Ascending aorta (tissue), 2 donors: ENCODE measurements at regions not wholly inside any gene's neighbourhood (a gene's known extent, or its start where the extent isn't known, plus 50 kb on each side); places are given as distances from the start of the nearest gene placed in this dataset.

Experiments used
- DNase-seq, 2 donors: peaks; one replicate each; pipeline ENCODE4 v3.0.0-alpha.2; 2019; ENCODE audit warnings: low spot score in 2 of 2
- H3K27ac ChIP-seq, 2 donors: fragments of 200-600 bp; sonication (generic); one replicate each; pipeline ENCODE4 v1.5.1; 2016 to 2017; ENCODE audit warnings: mild to moderate bottlenecking in 1 of 2
- H3K27me3 ChIP-seq: fragments of 200-600 bp; sonication (generic); one replicate; pipeline ENCODE4 v1.5.1; 2017
- H3K36me3 ChIP-seq, 2 donors: fragments of 200-600 bp; sonication (generic); one replicate each; pipeline ENCODE4 v1.5.1; 2016
- H3K4me1 ChIP-seq, 2 donors: fragments of 200-600 bp; sonication (generic); one replicate each; pipeline ENCODE4 v1.5.1; 2016 to 2017; ENCODE audit warnings: mild to moderate bottlenecking in 1 of 2
- H3K4me3 ChIP-seq, 2 donors: fragments of 200-600 bp; sonication (generic); one replicate each; pipeline ENCODE4 v1.5.1; 2016 to 2017; ENCODE audit warnings: mild to moderate bottlenecking in 1 of 2
- H3K9me3 ChIP-seq, 2 donors: fragments of 200-600 bp; sonication (generic); one replicate each; pipeline ENCODE4 v1.5.1; 2016
- intact Hi-C: fragments of 100-400 bp; cut with DNase I; formaldehyde crosslinking; loops from one replicate; pipeline ENCODE4 v1.15.1; 2023
- TF ChIP-seq, protein P1 (sequence below), 3 experiments: fragments of 200-600 bp in 2 of 3; fragments of 450-650 bp in 1 of 3; sonication (generic) in 2 of 3; IDR thresholded peaks; one replicate each; pipeline ENCODE4 v1.5.1; 2016 to 2019; ENCODE audit warnings: antibody characterized with exemption in 3 of 3, mild to moderate bottlenecking in 1 of 3, moderate library complexity in 1 of 3

GRCh38 chr2:241951920-241952319 lies 82.4 kb downstream of the RTP5 start:
- H3K4me3 ChIP-seq, result no peak overlapping the region
- no peak for DNase-seq
- no peaks in the 10 kb centered on the region for H3K27me3 ChIP-seq
- H3K27ac ChIP-seq, result no peak overlapping the region
- TF ChIP-seq, protein P1, sequence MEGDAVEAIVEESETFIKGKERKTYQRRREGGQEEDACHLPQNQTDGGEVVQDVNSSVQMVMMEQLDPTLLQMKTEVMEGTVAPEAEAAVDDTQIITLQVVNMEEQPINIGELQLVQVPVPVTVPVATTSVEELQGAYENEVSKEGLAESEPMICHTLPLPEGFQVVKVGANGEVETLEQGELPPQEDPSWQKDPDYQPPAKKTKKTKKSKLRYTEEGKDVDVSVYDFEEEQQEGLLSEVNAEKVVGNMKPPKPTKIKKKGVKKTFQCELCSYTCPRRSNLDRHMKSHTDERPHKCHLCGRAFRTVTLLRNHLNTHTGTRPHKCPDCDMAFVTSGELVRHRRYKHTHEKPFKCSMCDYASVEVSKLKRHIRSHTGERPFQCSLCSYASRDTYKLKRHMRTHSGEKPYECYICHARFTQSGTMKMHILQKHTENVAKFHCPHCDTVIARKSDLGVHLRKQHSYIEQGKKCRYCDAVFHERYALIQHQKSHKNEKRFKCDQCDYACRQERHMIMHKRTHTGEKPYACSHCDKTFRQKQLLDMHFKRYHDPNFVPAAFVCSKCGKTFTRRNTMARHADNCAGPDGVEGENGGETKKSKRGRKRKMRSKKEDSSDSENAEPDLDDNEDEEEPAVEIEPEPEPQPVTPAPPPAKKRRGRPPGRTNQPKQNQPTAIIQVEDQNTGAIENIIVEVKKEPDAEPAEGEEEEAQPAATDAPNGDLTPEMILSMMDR (IDR thresholded peaks at IDR 0.05), result no peak
- H3K4me1 ChIP-seq, result no peaks in the 10 kb centered on the region
- H3K36me3 ChIP-seq, result no peaks in the 10 kb centered on the region
- H3K9me3 ChIP-seq, result no peaks in the 10 kb centered on the region
- intact Hi-C loops, result no loop called here

GRCh38 chr2:241952816-241953215 lies 83.3 kb downstream of the RTP5 start:
- Histone ChIP-seq H3K27me3 (no peaks in the 10 kb centered on the region), H3K27ac (no peak overlapping the region)
- no peak for DNase-seq

GRCh38 chr2:241953324-241953928 lies 83.9 kb downstream of the RTP5 start:
- intact Hi-C loops, result no loop called here
- Histone ChIP-seq H3K27me3 (no peaks in the 10 kb centered on the region), H3K27ac (no peak overlapping the region), H3K4me3 (no peak overlapping the region), H3K36me3 (no peaks in the 10 kb centered on the region), H3K4me1 (no peaks in the 10 kb centered on the region), H3K9me3 (no peaks in the 10 kb centered on the region)
- TF ChIP-seq, protein P1 (IDR thresholded peaks at IDR 0.05), result no peak
- DNase-seq, result no peak

More at GRCh38 chr2:241952816-241953215, 83.3 kb downstream of the RTP5 start:
- Histone ChIP-seq H3K9me3 (no peaks in the 10 kb centered on the region), H3K4me3 (no peak overlapping the region), H3K36me3 (no peaks in the 10 kb centered on the region), H3K4me1 (no peaks in the 10 kb centered on the region)
- TF ChIP-seq, protein P1 (IDR thresholded peaks at IDR 0.05), result no peak
- intact Hi-C loops, result no loop called here

DNA sequence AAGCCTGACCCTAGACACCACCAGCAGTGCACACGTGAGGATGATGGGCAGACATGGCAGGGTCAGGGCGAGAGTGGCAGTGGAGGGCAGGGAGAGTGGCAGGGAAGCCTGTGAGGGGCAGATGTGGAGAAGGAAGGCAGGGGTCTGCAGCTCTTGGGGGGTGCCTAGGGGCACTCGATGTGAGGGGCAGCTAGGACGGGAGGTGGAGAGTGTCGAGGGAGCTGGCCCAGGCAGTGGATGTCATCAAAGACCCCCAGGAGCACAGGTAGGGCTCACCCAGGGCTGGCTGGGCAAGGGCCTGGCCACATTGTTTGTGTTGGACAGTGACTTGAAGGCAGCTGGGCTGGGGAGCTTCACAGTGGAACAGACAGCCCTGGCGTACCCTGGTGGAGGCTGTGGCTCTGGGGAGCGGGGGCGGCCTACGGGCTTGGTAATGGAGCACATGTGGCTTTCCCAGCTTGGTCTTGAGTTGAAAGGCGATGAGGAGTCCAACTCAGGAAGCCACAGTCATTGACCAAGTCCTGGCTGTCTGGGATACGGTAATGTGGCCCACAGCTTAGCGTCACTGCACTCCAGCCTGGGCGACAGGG lies 87.1 kb downstream of the RTP5 start:
- Histone ChIP-seq H3K27ac (no peak overlapping the region), H3K9me3 (no peaks in the 10 kb centered on the region), H3K36me3 (no peaks in the 10 kb centered on the region), H3K4me3 (no peak overlapping the region), H3K4me1 (no peaks in the 10 kb centered on the region), H3K27me3 (no peaks in the 10 kb centered on the region)
- intact Hi-C loops, result no loop called here
- TF ChIP-seq, protein P1 (IDR thresholded peaks at IDR 0.05), result no peak
- DNase-seq, result no peak

- no peak overlapping the region for H3K4me3 ChIP-seq
- TF ChIP-seq, protein P1 (IDR thresholded peaks at IDR 0.05), result no peak
- no peaks in the 10 kb centered on the region for H3K4me1 ChIP-seq
- H3K9me3 ChIP-seq, result no peaks in the 10 kb centered on the region
- no peak overlapping the region for H3K27ac ChIP-seq
- DNase-seq, result no peak
- H3K36me3 ChIP-seq, result no peaks in the 10 kb centered on the region
- intact Hi-C loops, result no loop called here
- H3K27me3 ChIP-seq, result no peaks in the 10 kb centered on the region
These were observed 87.7 kb downstream of the RTP5 start for GRCh38 chr2:241957276-241957675.
